HUES6 (cell line): ENCODE measurements at regions not wholly inside any gene's neighbourhood (a gene's known extent, or its start where the extent isn't known, plus 50 kb on each side); places are given as distances from the start of the nearest gene placed in this dataset.
"Not testable (repeated sequence)": the region's sequence is repeated elsewhere in the genome, so short reads cannot be mapped to it uniquely, and the experiment has no call there.

Experiments used
- H3K27ac ChIP-seq: 2 replicates; pipeline ENCODE4 v1.7.0; 2013; ENCODE audit warnings: low read depth, mild to moderate bottlenecking, low read length, inconsistent platforms
- H3K27me3 ChIP-seq: 2 replicates; pipeline ENCODE4 v1.6.1; 2013; ENCODE audit warnings: low read length; ENCODE audit not compliant: control insufficient read depth, insufficient read depth
- H3K36me3 ChIP-seq: 2 replicates; pipeline ENCODE4 v1.6.1; 2013; ENCODE audit warnings: low read length; ENCODE audit not compliant: control insufficient read depth, insufficient read depth
- H3K4me1 ChIP-seq: 2 replicates; pipeline ENCODE4 v1.6.1; 2013; ENCODE audit warnings: low read length; ENCODE audit not compliant: control insufficient read depth, insufficient read depth
- H3K4me3 ChIP-seq: 2 replicates; pipeline ENCODE4 v1.5.1; 2013; ENCODE audit warnings: low read depth, low read length
- H3K9ac ChIP-seq: one replicate; pipeline ENCODE4 v1.6.1; 2013; ENCODE audit warnings: mild to moderate bottlenecking, low read length
- H3K9me3 ChIP-seq: 2 replicates; pipeline ENCODE4 v1.6.1; 2013; ENCODE audit warnings: low read depth, low read length; ENCODE audit not compliant: control insufficient read depth, insufficient read depth

GRCh38 chr22:48757135-48757534 lies 1070.5 kb downstream of the BRD1 start:
- H3K4me1 ChIP-seq, H3K27me3 ChIP-seq, H3K9ac ChIP-seq, H3K36me3 ChIP-seq, H3K27ac ChIP-seq, H3K9me3 ChIP-seq, H3K4me3 ChIP-seq: not testable (repeated sequence)

DNA sequence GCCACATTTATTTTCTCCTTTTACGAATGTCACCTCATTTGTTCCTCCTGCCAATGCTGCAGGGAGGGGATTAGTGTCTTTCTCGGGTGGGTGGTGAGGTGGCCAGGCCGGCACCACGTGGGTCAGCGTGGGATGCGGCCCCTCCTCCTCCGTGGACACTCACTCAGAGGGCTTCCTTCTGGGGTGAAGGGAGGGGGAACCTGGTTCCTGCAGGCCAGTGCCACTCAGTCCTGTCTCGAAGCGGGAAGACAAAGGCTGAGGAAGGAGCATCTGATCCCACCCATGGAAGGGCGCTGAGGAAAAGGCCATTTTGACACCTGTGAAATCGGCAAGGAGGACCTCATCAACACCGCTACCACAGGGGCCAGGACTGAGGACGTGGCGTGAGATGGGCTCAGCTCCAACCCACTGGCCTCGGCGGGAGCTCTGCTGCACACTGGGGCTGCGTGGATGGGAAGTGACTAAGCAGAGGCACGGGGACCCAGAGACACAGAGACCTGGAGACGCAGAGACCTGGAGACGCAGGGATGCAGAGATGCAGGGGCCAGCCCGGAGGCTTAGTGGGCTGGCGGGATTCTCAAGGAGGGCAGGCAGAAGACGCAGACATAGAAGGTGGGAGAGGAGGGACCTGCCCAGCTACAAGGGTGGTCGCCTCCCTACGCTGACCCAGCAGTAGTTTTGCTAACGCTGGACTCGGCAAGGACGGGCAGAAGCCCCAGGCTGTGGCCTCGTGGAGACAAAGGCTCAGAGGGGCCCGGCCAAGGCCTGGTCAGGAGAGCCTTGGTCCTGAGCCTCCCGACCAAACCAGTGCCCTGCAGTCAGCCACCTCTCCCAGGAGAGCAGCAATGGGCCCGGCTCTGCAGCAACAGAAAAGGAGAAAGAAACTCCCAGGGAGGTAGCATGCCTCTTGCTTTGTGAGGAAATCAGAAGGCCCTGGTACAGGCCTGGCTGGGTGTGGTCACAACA lies 1071.2 kb downstream of the BRD1 start:
- Histone ChIP-seq H3K9me3 (peaks cover 6% of the 10 kb centered on the region; the same call in 1 of the 2 replicates), H3K36me3 (no peaks in the 10 kb centered on the region), H3K4me1 (no peaks in the 10 kb centered on the region)

GRCh38 chr22:48755059-48755949 lies 1072.4 kb downstream of the BRD1 start:
- Histone ChIP-seq H3K36me3 (no peaks in the 10 kb centered on the region), H3K4me1 (no peaks in the 10 kb centered on the region), H3K27me3 (peaks cover 4% of the 10 kb centered on the region; the same call in 1 of the 2 replicates), H3K27ac (no peak overlapping the region), H3K9me3 (0 out of 2 replicates have a peak, but pooled peaks cover under 1% of the 10 kb centered on the region), H3K4me3 (no peak overlapping the region), H3K9ac (no peak overlapping the region)

More for the DNA sequence above, 1071.2 kb downstream of the BRD1 start:
- no peak overlapping the region for H3K4me3 ChIP-seq
- H3K27ac ChIP-seq = no peak overlapping the region
- H3K27me3 ChIP-seq = peaks cover 4% of the 10 kb centered on the region; the same call in 1 of the 2 replicates
- no peak overlapping the region for H3K9ac ChIP-seq

GRCh38 chr22:48754611-48755058 lies 1073.0 kb downstream of the BRD1 start:
- H3K27me3 ChIP-seq = peaks cover 4% of the 10 kb centered on the region; the same call in 1 of the 2 replicates
- no peaks in the 10 kb centered on the region for H3K9me3 ChIP-seq
- H3K9ac ChIP-seq = no peak overlapping the region
- H3K36me3 ChIP-seq = no peaks in the 10 kb centered on the region
- H3K27ac ChIP-seq = no peak overlapping the region
- H3K4me1 ChIP-seq = no peaks in the 10 kb centered on the region
- H3K4me3 ChIP-seq = no peak overlapping the region

GRCh38 chr22:48753752-48754517 lies 1073.7 kb downstream of the BRD1 start:
- no peak overlapping the region for H3K9ac ChIP-seq
- no peak overlapping the region for H3K4me3 ChIP-seq
- H3K36me3 ChIP-seq = no peaks in the 10 kb centered on the region
- H3K27me3 ChIP-seq = peaks cover 4% of the 10 kb centered on the region; the same call in 1 of the 2 replicates
- no peak overlapping the region for H3K27ac ChIP-seq
- no peaks in the 10 kb centered on the region for H3K9me3 ChIP-seq
- no peaks in the 10 kb centered on the region for H3K4me1 ChIP-seq

DNA sequence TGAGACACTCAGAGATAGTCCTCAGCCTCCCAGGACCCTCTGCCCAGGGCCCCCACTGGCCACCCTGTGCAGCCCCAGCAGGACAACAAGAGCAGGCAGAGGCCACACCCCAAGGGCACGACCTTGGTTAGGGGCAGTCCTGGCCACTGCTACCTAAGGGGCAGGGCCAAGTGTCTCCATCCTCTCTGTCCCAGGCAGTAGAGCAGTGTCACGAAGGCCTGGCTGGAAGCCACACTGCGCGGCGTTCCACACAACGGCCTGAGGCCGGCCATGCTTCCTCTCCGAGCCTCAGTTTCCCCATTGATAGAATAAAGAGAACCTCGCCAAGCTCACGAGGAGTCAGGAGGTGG lies 1074.3 kb downstream of the BRD1 start:
- Histone ChIP-seq H3K27me3 (peaks cover 4% of the 10 kb centered on the region; the same call in 1 of the 2 replicates), H3K36me3 (no peaks in the 10 kb centered on the region), H3K9me3 (no peaks in the 10 kb centered on the region), H3K4me3 (no peak overlapping the region), H3K9ac (no peak overlapping the region), H3K4me1 (no peaks in the 10 kb centered on the region), H3K27ac (no peak overlapping the region)

DNA sequence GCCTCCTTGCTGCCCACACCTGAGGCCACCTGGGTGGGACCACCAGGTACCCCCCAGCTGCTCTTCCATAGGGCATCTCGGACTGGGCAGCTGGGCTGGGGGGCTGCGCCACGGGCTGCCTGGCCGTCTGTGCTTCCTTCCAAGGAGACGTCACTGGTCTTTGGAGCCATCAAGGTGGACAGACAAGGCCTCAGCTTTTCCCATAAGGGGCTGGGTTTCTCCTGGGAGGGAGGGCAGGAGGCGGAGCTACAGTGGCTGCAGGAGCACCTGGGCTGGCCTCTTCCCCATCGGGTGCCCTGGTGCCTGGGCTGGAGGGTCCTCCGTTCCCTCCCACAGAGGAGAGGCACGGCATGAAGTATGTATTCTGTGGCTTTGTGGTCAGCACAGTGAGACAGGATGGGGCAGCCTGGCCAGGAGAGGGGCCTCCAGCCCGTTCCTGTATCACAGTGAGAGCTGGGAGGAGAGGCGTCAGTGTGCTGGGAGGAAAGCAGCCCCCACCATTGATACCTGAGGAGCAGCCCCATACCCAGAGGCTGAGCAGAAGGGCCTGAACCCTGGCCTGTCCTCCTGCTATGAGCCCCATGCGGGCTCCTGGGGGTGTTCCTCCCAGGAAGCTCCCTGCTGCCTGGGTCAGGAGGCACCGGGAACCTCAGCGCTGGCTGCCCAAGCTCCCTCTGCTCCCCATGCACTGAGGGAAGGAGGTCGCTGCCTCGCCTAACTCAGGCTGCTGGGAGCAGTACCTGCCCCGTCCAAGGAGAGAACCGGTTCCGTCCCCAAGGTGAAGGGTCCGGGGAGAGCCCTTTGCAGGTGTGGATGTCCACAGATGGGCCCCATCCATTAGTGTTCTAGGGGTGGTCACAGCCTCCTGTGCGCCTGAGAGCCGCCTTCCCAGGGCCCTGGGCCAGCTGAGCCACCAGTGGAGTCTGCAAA lies 1075.0 kb downstream of the BRD1 start:
- Histone ChIP-seq H3K4me3 (no peak overlapping the region), H3K36me3 (no peaks in the 10 kb centered on the region), H3K9me3 (no peaks in the 10 kb centered on the region), H3K4me1 (no peaks in the 10 kb centered on the region), H3K27ac (no peak overlapping the region), H3K27me3 (peaks cover 4% of the 10 kb centered on the region; the same call in 1 of the 2 replicates), H3K9ac (no peak overlapping the region)

DNA sequence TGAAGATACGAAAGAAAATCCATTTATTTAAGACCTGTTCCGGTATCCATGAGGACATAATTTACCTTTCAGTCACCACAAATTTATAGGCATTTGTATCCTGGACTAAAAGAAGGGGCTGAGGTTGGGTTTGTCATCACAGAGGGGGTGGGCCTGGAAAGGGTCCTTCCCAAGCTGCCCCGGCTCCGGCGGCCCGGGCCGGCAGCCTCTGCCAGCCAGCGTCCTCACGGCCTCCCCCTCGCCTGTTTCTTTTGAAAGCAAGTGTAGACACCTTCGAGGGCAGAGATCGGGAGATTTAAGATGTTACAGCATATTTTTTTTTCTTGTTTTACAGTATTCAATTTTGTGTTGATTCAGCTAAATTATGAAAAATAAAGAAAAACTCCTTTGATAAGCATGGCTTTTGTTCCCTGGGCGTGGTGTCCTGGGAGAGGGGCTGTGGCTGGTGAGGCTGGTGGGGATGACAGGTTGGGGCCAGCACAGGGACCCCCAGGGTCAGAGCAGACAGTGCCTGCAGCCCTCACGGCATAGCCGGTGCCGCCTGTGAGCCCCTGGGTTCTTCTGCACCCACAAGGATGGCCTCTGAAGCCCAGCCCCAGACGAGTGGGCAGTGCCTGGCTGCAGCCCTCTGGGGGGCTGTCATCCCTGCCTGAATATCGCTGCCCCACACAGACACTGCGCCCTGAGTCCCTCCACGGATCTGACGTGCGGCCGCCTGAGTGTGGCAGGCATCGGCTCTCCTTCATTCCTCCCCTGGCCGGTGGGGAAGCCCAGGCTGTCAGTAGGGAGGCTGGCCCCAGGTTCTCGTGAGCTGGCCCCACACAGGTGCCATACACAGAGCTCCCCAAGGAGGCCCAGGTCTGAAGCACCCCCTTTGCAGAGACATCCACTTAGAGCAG lies 1075.9 kb downstream of the BRD1 start:
- Histone ChIP-seq H3K27me3 (no peaks in the 10 kb centered on the region; the same call in 1 of the 2 replicates), H3K9ac (no peak overlapping the region), H3K36me3 (no peaks in the 10 kb centered on the region), H3K4me3 (no peak overlapping the region), H3K27ac (no peak overlapping the region), H3K9me3 (no peaks in the 10 kb centered on the region), H3K4me1 (no peaks in the 10 kb centered on the region)

- H3K9ac ChIP-seq = no peak overlapping the region
- H3K4me3 ChIP-seq = no peak overlapping the region
- no peaks in the 10 kb centered on the region for H3K4me1 ChIP-seq
- H3K27ac ChIP-seq = no peak overlapping the region
- no peaks in the 10 kb centered on the region for H3K36me3 ChIP-seq
- no peaks in the 10 kb centered on the region; the same call in 1 of the 2 replicates for H3K9me3 ChIP-seq
- no peaks in the 10 kb centered on the region; the same call in 1 of the 2 replicates for H3K27me3 ChIP-seq
Observed at GRCh38 chr22:48750826-48751440, 1076.7 kb downstream of the BRD1 start.
